ENCODE measurements at regions not wholly inside any gene's neighbourhood (a gene's known extent, or its start where the extent isn't known, plus 50 kb on each side); places are given as distances from the start of the nearest gene placed in this dataset.

DNA sequence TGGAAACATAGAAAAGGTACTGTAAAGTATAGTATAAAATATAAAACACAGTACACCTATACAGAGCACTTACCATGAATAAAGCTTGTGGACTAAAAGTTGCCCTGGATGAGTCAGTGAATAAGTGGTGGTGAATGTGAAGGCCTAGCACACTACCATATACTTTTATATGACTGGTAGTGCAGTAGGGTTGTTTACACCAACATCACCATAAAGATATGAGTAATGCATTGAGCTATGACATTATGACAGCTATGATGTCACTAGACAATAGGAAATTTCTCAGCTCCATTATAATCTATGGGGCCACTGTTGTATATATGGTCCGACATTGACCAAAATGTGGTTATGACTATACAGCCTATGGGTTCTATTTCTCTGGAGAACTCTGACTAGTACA is 291.8 kb upstream of the ACTBL2 start:
- TF ChIP-seq PAX5 (IDR thresholded peaks at IDR 0.05; ENCODE audit: insufficient read depth, low read length, severe bottlenecking) (no peak), TAF1 (IDR thresholded peaks at IDR 0.05; ENCODE audit: low read depth, low read length) (no peak), POU2F2 (IDR thresholded peaks at IDR 0.05; ENCODE audit: low read depth, low read length) (no peak), SPI1 (IDR thresholded peaks at IDR 0.05; ENCODE audit: low read depth, low read length) (no peak), POLR2A (IDR thresholded peaks at IDR 0.05; ENCODE audit: low read depth, low read length) (no peak), POLR2AphosphoS5 (IDR thresholded peaks at IDR 0.05; ENCODE audit: low read depth, low read length) (no peak)
- DNase-seq (ENCODE audit: insufficient read length, low spot score) (no peak), FAIRE-seq (no peak)

DNA sequence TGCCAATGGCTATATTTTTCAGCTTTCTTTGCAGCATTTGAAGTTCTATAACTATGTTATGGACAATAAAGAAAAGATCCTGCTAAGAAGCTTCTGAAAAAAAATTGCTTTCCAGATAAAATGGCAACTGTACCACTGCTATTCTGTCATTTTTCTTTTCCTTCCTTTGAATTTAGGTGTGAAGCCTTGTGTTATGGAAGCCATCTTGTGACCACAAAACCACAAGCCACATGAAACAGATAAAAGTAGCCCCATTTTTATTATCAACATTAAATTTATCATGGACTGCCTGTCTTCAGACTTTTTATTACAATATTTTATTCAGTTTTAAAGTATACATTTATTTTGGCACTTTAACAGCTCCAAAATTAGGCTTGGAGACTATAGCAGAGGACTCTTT is 289.9 kb upstream of the ACTBL2 start:
- DNase-seq (ENCODE audit: insufficient read length, low spot score): no peak

DNA sequence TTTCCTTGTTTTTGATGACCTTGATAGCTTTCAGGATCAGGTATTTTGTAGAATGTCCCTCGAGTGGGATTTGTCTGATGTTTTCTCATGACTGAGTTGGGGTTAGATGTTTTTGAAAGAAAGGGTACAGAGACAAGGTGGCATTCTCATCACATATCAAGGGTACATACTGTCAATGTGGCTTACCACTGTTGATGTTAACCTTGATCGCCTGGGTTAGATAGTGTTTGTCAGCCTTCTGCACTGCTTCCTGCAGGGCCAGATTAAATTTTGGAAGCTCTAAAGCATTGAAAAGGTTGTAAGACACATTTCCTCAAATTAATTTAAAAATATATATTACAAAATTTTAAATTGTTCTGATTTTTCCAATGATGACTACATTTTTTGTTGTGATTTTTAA is 287.4 kb upstream of the ACTBL2 start:
- FAIRE-seq: no peak

More for the DNA sequence above, 289.9 kb upstream of the ACTBL2 start:
- TF ChIP-seq SPI1 (IDR thresholded peaks at IDR 0.05; ENCODE audit: low read depth, low read length) (no peak), POU2F2 (IDR thresholded peaks at IDR 0.05; ENCODE audit: low read depth, low read length) (no peak), PAX5 (IDR thresholded peaks at IDR 0.05; ENCODE audit: insufficient read depth, low read length, severe bottlenecking) (no peak), TAF1 (IDR thresholded peaks at IDR 0.05; ENCODE audit: low read depth, low read length) (no peak), POLR2A (IDR thresholded peaks at IDR 0.05; ENCODE audit: low read depth, low read length) (no peak), POLR2AphosphoS5 (IDR thresholded peaks at IDR 0.05; ENCODE audit: low read depth, low read length) (no peak)
- FAIRE-seq: no peak

DNA sequence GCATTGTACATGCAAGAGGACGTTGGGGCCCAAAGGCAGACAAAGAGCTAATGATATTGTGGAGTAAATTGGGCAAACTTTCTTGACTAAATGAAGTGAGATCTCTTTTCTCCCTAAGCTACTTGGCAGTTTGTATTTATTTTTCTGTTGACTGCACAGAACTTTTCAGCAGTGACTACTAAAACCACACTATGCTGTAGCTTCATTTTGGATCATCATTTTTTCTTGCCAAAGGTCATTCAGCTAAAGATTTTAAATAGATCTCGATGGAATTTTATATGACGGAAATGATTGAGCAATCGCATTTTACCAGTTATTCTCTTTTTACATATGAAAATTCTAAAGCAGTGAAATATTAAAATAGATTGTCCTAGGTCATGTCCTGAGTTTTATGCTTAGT is 286.1 kb upstream of the ACTBL2 start:
- TF ChIP-seq PAX5 (IDR thresholded peaks at IDR 0.05; ENCODE audit: insufficient read depth, low read length, severe bottlenecking) (no peak), POU2F2 (IDR thresholded peaks at IDR 0.05; ENCODE audit: low read depth, low read length) (no peak), POLR2A (IDR thresholded peaks at IDR 0.05; ENCODE audit: low read depth, low read length) (no peak), POLR2AphosphoS5 (IDR thresholded peaks at IDR 0.05; ENCODE audit: low read depth, low read length) (no peak), TAF1 (IDR thresholded peaks at IDR 0.05; ENCODE audit: low read depth, low read length) (no peak), SPI1 (IDR thresholded peaks at IDR 0.05; ENCODE audit: low read depth, low read length) (no peak)
- no peak for FAIRE-seq

More for the DNA sequence above, 287.4 kb upstream of the ACTBL2 start:
- TF ChIP-seq POU2F2 (IDR thresholded peaks at IDR 0.05; ENCODE audit: low read depth, low read length) (no peak), TAF1 (IDR thresholded peaks at IDR 0.05; ENCODE audit: low read depth, low read length) (no peak), POLR2AphosphoS5 (IDR thresholded peaks at IDR 0.05; ENCODE audit: low read depth, low read length) (no peak), SPI1 (IDR thresholded peaks at IDR 0.05; ENCODE audit: low read depth, low read length) (no peak), PAX5 (IDR thresholded peaks at IDR 0.05; ENCODE audit: insufficient read depth, low read length, severe bottlenecking) (no peak), POLR2A (IDR thresholded peaks at IDR 0.05; ENCODE audit: low read depth, low read length) (no peak)
- no peak for DNase-seq (ENCODE audit: insufficient read length, low spot score)

DNA sequence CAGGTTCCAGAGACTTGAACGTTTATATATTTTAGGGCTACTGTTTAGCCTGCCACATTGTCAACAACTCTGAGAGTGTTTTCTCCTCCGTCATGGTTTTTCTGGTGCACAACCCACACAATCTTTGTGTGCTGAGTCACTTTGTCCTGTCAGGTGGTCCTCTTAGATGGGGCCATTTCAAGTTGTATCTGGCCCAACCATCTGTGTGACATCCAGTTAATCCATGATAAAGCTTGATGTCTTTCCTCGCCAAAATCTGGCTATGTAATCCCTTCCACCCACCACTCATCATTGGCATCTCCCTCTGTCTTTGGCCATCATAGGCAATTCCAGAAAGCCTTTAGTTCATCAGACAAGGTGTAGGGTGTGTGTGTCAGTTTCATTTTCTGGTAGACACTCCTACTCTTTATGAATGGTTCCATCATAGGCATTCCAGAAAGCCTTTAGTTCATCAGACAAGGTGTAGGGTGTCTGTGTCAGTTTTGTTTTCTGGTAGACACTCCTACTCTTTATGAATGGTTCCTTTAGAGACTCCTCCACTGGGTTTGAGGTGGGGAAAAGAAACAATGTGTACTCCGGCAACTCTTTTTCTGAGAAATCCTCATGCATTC is 282.0 kb upstream of the ACTBL2 start:
- no peak for FAIRE-seq
- TF ChIP-seq SPI1 (IDR thresholded peaks at IDR 0.05; ENCODE audit: low read depth, low read length) (no peak), TAF1 (IDR thresholded peaks at IDR 0.05; ENCODE audit: low read depth, low read length) (no peak), PAX5 (IDR thresholded peaks at IDR 0.05; ENCODE audit: insufficient read depth, low read length, severe bottlenecking) (no peak), POU2F2 (IDR thresholded peaks at IDR 0.05; ENCODE audit: low read depth, low read length) (no peak), POLR2A (IDR thresholded peaks at IDR 0.05; ENCODE audit: low read depth, low read length) (no peak), POLR2AphosphoS5 (IDR thresholded peaks at IDR 0.05; ENCODE audit: low read depth, low read length) (no peak)
- no peak for DNase-seq (ENCODE audit: insufficient read length, low spot score)

More for the DNA sequence above, 286.1 kb upstream of the ACTBL2 start:
- DNase-seq (ENCODE audit: insufficient read length, low spot score): no peak

DNA sequence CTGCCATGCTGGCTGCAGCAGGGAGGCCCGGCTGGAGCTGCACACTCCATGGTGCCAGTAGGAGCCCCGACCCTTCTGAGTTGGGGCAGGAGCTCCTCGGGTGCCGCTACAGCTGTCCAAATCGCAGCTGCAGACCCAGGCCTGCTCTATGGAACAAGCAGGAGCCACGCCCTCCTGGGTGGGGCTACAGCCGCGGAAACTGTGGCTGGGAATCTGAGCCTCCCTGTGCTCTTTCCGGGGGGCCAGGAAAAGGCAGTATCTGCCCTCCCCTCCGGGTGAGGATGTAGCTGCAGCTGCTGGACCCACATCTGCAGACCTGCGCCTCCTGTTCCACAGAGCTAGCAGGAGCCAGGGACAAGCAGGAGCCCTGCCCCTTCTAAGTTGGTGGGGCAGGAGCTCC is 278.9 kb upstream of the ACTBL2 start:
- DNase-seq (ENCODE audit: insufficient read length, low spot score): no peak
- no peak for FAIRE-seq
- no peak for TF ChIP-seq PAX5 (IDR thresholded peaks at IDR 0.05; ENCODE audit: insufficient read depth, low read length, severe bottlenecking)
- no peak for TF ChIP-seq SPI1 (IDR thresholded peaks at IDR 0.05; ENCODE audit: low read depth, low read length)
- TF ChIP-seq TAF1 (IDR thresholded peaks at IDR 0.05; ENCODE audit: low read depth, low read length): no peak
- no peak for TF ChIP-seq POLR2A (IDR thresholded peaks at IDR 0.05; ENCODE audit: low read depth, low read length)
- TF ChIP-seq POLR2AphosphoS5 (IDR thresholded peaks at IDR 0.05; ENCODE audit: low read depth, low read length): no peak
- no peak for TF ChIP-seq POU2F2 (IDR thresholded peaks at IDR 0.05; ENCODE audit: low read depth, low read length)

DNA sequence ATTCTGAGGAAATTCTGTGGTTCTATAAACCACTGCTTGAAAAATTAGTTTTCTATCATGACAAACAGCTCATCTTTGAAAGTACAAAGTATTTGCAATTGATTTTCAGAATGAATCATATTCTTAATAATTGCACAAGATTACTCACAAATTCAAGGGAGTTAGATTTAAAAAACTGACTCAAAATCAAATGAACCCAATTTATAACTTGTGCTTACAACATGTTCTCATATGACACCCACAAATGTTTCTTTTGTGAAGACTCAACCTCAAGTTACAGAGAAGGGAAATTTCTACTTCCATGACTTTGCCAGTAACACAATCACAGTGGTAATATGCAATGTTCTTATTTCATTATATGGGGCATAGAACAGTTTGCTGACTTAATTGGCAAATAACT is 272.0 kb upstream of the ACTBL2 start:
- TF ChIP-seq POLR2A (IDR thresholded peaks at IDR 0.05; ENCODE audit: low read depth, low read length): no peak
- TF ChIP-seq SPI1 (IDR thresholded peaks at IDR 0.05; ENCODE audit: low read depth, low read length): no peak
- TF ChIP-seq PAX5 (IDR thresholded peaks at IDR 0.05; ENCODE audit: insufficient read depth, low read length, severe bottlenecking): no peak
- no peak for TF ChIP-seq POU2F2 (IDR thresholded peaks at IDR 0.05; ENCODE audit: low read depth, low read length)
- no peak for TF ChIP-seq POLR2AphosphoS5 (IDR thresholded peaks at IDR 0.05; ENCODE audit: low read depth, low read length)
- TF ChIP-seq TAF1 (IDR thresholded peaks at IDR 0.05; ENCODE audit: low read depth, low read length): no peak
- DNase-seq (ENCODE audit: insufficient read length, low spot score) (no peak), FAIRE-seq (no peak)

DNA sequence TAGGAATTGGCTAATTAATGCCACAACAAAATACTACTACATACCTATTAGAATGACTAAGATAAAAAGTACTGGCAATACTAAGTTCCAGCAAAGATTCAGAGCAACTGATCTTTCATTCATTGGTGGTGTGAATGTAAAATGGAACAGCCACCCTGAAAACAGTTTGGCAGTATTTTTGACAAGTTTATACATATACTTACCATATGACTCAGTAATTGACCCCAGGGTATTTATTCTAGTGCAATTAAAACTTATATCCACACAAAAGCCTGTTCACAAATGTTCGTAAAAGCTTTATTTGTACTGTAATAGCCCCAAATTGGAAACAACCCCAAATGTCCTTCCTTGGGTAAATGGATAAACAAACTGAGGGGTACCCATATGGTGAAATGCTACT is 270.8 kb upstream of the ACTBL2 start:
- no peak for DNase-seq (ENCODE audit: insufficient read length, low spot score)
- FAIRE-seq: no peak
- TF ChIP-seq POU2F2 (IDR thresholded peaks at IDR 0.05; ENCODE audit: low read depth, low read length) (no peak), POLR2AphosphoS5 (IDR thresholded peaks at IDR 0.05; ENCODE audit: low read depth, low read length) (no peak)

DNA sequence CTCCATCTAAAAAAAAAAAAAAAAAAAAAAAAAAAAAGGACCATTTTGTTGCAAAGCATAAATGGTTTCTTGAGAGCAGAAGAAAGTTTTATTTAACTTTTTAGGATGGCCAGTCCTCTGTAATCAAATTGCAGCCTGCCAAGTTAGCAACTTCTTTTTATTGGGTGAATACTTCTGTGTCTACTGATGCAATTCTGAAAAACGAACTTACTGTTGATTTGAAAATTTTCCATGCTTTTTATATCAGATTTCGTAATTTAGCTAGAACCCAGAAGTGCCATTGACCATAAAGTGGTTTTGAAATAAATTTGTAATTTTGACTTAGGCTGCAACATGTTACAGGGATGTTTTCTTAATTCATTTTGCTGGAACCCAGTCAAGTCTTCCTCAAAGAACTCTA is 269.1 kb upstream of the ACTBL2 start:
- FAIRE-seq: no peak
- no peak for DNase-seq (ENCODE audit: insufficient read length, low spot score)
- no peak for TF ChIP-seq POLR2A (IDR thresholded peaks at IDR 0.05; ENCODE audit: low read depth, low read length)
- TF ChIP-seq TAF1 (IDR thresholded peaks at IDR 0.05; ENCODE audit: low read depth, low read length): no peak
- TF ChIP-seq SPI1 (IDR thresholded peaks at IDR 0.05; ENCODE audit: low read depth, low read length): no peak
- TF ChIP-seq POU2F2 (IDR thresholded peaks at IDR 0.05; ENCODE audit: low read depth, low read length): no peak
- no peak for TF ChIP-seq POLR2AphosphoS5 (IDR thresholded peaks at IDR 0.05; ENCODE audit: low read depth, low read length)
- TF ChIP-seq PAX5 (IDR thresholded peaks at IDR 0.05; ENCODE audit: insufficient read depth, low read length, severe bottlenecking): no peak

DNA sequence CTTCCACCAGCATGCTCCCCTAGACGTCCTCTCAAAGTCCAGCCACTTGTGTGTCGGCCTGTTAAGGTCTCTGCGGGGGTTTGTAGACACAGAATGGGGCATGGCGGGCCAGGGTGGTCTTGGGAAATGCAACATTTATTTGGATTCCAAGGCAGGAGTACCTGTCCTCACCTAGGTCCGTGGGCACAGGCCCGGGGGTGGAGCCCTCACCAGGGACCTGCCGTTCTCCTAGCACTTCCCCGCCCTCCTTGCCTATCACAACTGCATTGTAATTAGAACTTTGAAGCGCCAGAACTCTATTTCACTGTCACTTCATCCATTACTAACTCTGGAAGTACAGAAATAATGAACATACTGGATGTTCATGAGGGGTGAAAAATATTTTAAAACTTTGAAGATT is 268.3 kb upstream of the ACTBL2 start:
- TF ChIP-seq POLR2AphosphoS5 (IDR thresholded peaks at IDR 0.05; ENCODE audit: low read depth, low read length): no peak
- TF ChIP-seq TAF1 (IDR thresholded peaks at IDR 0.05; ENCODE audit: low read depth, low read length): no peak
- no peak for TF ChIP-seq POU2F2 (IDR thresholded peaks at IDR 0.05; ENCODE audit: low read depth, low read length)
- TF ChIP-seq POLR2A (IDR thresholded peaks at IDR 0.05; ENCODE audit: low read depth, low read length): no peak
- no peak for DNase-seq (ENCODE audit: insufficient read length, low spot score)
- FAIRE-seq: no peak
